ENCODE measurements at regions not wholly inside any gene's neighbourhood (a gene's known extent, or its start where the extent isn't known, plus 50 kb on each side); places are given as distances from the start of the nearest gene placed in this dataset.
"Not testable (repeated sequence)": the region's sequence is repeated elsewhere in the genome, so short reads cannot be mapped to it uniquely, and the experiment has no call there.

- H3K27me3 Mint-ChIP-seq (ENCODE audit: low read depth); DNase-seq (ENCODE audit: low spot score); H3K36me3 Mint-ChIP-seq (ENCODE audit: low read depth); intact Hi-C loops (cut with micrococcal nuclease); H3K9me3 Mint-ChIP-seq; H3K4me1 Mint-ChIP-seq (ENCODE audit: low read depth); H3K27ac Mint-ChIP-seq; H3K4me3 Mint-ChIP-seq (ENCODE audit: low read depth): not testable (repeated sequence)
Measured at GRCh38 chr2:13308478-13308805, 591.7 kb downstream of the TRIB2 start.

- no peak for DNase-seq (ENCODE audit: low spot score)
- intact Hi-C loops (cut with micrococcal nuclease), result no loop called here
Measured at GRCh38 chr2:13308989-13309388, 592.3 kb downstream of the TRIB2 start.

GRCh38 chr2:13332060-13332459 is 615.3 kb downstream of the TRIB2 start:
- Mint-ChIP-seq H3K4me3 (ENCODE audit: low read depth) (no peak overlapping the region), H3K27me3 (ENCODE audit: low read depth) (no peaks in the 10 kb centered on the region), H3K36me3 (ENCODE audit: low read depth) (no peaks in the 10 kb centered on the region), H3K9me3 (peaks cover 2% of the 10 kb centered on the region), H3K4me1 (ENCODE audit: low read depth) (no peaks in the 10 kb centered on the region), H3K27ac (no peak overlapping the region)
- intact Hi-C loops (cut with micrococcal nuclease), result no loop called here
- no peak for DNase-seq (ENCODE audit: low spot score)

More at GRCh38 chr2:13308989-13309388, 592.3 kb downstream of the TRIB2 start:
- H3K27ac Mint-ChIP-seq, result no peak overlapping the region
- H3K4me3 Mint-ChIP-seq (ENCODE audit: low read depth), result no peak overlapping the region
- no peaks in the 10 kb centered on the region for H3K4me1 Mint-ChIP-seq (ENCODE audit: low read depth)
- H3K9me3 Mint-ChIP-seq, result peaks cover 3% of the 10 kb centered on the region
- H3K36me3 Mint-ChIP-seq (ENCODE audit: low read depth), result no peaks in the 10 kb centered on the region
- no peaks in the 10 kb centered on the region for H3K27me3 Mint-ChIP-seq (ENCODE audit: low read depth)

- DNase-seq (ENCODE audit: low spot score); intact Hi-C loops (cut with micrococcal nuclease); H3K9me3 Mint-ChIP-seq; H3K36me3 Mint-ChIP-seq (ENCODE audit: low read depth); H3K27me3 Mint-ChIP-seq (ENCODE audit: low read depth); H3K4me3 Mint-ChIP-seq (ENCODE audit: low read depth); H3K27ac Mint-ChIP-seq; H3K4me1 Mint-ChIP-seq (ENCODE audit: low read depth): not testable (repeated sequence)
Measured at GRCh38 chr2:13334071-13334470, 617.3 kb downstream of the TRIB2 start.

DNA sequence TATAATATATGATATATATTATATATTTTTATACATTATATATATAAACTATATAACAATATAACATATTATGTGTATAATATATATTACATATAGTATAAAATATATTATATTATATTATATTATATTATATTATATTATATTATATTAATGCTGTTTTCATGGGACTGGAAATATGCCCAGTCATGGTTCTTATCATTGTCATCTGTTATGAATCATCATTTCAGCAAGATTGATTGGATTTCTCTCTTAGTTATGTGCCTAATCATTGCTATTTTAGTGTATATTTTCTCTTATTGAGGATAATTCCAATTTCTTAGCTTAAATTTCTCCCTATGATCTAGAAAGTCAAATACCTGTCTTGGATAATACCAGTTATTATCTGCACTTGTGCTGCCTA is 617.8 kb downstream of the TRIB2 start:
- Mint-ChIP-seq H3K9me3 (peaks cover 6% of the 10 kb centered on the region), H3K27me3 (ENCODE audit: low read depth) (no peaks in the 10 kb centered on the region), H3K36me3 (ENCODE audit: low read depth) (no peaks in the 10 kb centered on the region), H3K4me1 (ENCODE audit: low read depth) (no peaks in the 10 kb centered on the region), H3K27ac (no peak overlapping the region), H3K4me3 (ENCODE audit: low read depth) (no peak overlapping the region)
- DNase-seq (ENCODE audit: low spot score), result no peak
- intact Hi-C loops (cut with micrococcal nuclease), result no loop called here

DNA sequence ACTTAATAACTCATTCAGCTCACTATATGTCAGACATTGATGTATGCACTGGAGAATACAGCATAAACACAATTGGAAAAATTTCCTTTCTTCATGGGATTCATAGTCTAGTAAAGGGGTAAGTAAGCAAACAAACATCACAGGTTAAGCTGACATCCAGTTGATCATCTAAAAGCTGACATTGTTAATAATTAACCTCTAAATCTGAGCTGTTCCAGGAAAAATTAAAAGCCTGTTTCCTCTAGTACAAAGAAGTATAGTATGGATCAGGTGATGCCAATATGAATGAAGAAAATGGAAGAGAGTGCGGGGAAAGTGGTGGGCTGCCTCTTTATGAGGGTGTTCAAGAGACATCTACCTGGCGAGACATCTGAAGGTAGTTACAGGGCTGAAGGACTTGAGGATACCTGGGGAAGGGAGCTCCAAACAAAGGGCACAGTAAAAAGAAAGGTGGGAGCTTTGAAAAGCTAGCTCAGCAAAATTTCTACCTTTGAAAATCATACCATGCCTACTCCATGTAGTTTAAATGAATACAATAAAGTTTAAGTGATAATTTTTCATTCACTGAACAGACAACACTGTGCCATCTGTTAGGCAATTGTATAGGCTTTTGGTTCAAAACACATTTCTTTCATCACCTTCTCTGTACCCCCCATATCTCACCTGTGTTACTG is 619.3 kb downstream of the TRIB2 start:
- Mint-ChIP-seq H3K27ac (no peak overlapping the region), H3K4me3 (ENCODE audit: low read depth) (no peak overlapping the region), H3K4me1 (ENCODE audit: low read depth) (no peaks in the 10 kb centered on the region), H3K9me3 (peaks cover 6% of the 10 kb centered on the region), H3K27me3 (ENCODE audit: low read depth) (no peaks in the 10 kb centered on the region), H3K36me3 (ENCODE audit: low read depth) (no peaks in the 10 kb centered on the region)
- no peak for DNase-seq (ENCODE audit: low spot score)
- intact Hi-C loops (cut with micrococcal nuclease), result no loop called here

GRCh38 chr2:13351068-13351467 is 634.3 kb downstream of the TRIB2 start:
- Mint-ChIP-seq H3K4me1 (ENCODE audit: low read depth) (no peaks in the 10 kb centered on the region), H3K27ac (no peak overlapping the region), H3K9me3 (no peaks in the 10 kb centered on the region), H3K36me3 (ENCODE audit: low read depth) (no peaks in the 10 kb centered on the region), H3K27me3 (ENCODE audit: low read depth) (no peaks in the 10 kb centered on the region), H3K4me3 (ENCODE audit: low read depth) (no peak overlapping the region)
- no peak for DNase-seq (ENCODE audit: low spot score)
- intact Hi-C loops (cut with micrococcal nuclease), result no loop called here

- DNase-seq (ENCODE audit: low spot score), result no peak
- Mint-ChIP-seq H3K27ac (no peak overlapping the region), H3K27me3 (ENCODE audit: low read depth) (no peaks in the 10 kb centered on the region), H3K9me3 (peaks cover 6% of the 10 kb centered on the region), H3K4me3 (ENCODE audit: low read depth) (no peak overlapping the region), H3K36me3 (ENCODE audit: low read depth) (no peaks in the 10 kb centered on the region), H3K4me1 (ENCODE audit: low read depth) (no peaks in the 10 kb centered on the region)
- intact Hi-C loops (cut with micrococcal nuclease), result no loop called here
Measured at GRCh38 chr2:13353083-13353482, 636.3 kb downstream of the TRIB2 start.

- Mint-ChIP-seq H3K4me1 (ENCODE audit: low read depth) (no peaks in the 10 kb centered on the region), H3K27ac (no peak overlapping the region), H3K9me3 (peaks cover 6% of the 10 kb centered on the region), H3K4me3 (ENCODE audit: low read depth) (no peak overlapping the region), H3K36me3 (ENCODE audit: low read depth) (no peaks in the 10 kb centered on the region), H3K27me3 (ENCODE audit: low read depth) (no peaks in the 10 kb centered on the region)
- intact Hi-C loops (cut with micrococcal nuclease), result no loop called here
- no peak for DNase-seq (ENCODE audit: low spot score)
Measured at GRCh38 chr2:13354031-13354430, 637.3 kb downstream of the TRIB2 start.

DNA sequence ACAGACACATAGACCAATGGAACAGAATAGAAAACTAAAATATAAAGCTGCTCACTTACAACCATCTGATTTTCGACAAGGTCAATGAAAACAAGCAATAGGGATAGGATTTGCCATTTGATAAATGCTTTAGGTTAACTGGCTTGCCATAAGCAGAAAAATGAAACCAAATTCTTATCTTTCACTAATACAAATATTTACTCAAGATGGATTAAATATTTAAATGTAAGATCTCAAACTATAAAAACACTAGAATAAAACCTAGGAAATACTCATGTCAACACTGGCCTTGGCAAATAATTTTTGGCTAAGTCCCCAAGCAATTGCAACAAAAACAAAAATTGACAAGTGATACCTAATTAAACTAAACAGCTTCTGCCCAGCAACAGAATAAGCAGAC is 665.2 kb downstream of the TRIB2 start:
- H3K9me3 Mint-ChIP-seq; H3K4me1 Mint-ChIP-seq (ENCODE audit: low read depth); intact Hi-C loops (cut with micrococcal nuclease); H3K4me3 Mint-ChIP-seq (ENCODE audit: low read depth); H3K27ac Mint-ChIP-seq; DNase-seq (ENCODE audit: low spot score); H3K36me3 Mint-ChIP-seq (ENCODE audit: low read depth); H3K27me3 Mint-ChIP-seq (ENCODE audit: low read depth): not testable (repeated sequence)

DNA sequence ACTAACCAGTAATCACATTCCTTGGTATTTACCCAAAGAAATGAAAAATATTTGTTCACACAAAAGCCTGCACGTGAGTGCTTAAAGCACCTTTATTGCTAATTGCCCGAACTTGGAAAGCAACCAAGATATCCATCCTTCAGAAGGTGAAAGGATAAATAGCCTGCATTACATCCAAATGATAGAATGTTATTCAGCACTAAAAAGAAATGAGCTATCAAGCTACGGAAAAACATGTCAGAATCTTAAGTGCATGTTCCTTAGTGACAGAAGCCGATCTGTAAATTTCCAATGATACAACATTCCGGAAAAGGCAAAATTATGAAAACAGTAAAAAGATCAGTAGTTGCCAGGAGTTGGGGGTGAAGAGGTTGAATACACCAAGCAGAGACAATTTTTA is 672.4 kb downstream of the TRIB2 start:
- intact Hi-C loops (cut with micrococcal nuclease); H3K36me3 Mint-ChIP-seq (ENCODE audit: low read depth); H3K9me3 Mint-ChIP-seq; H3K27me3 Mint-ChIP-seq (ENCODE audit: low read depth); DNase-seq (ENCODE audit: low spot score); H3K27ac Mint-ChIP-seq; H3K4me3 Mint-ChIP-seq (ENCODE audit: low read depth); H3K4me1 Mint-ChIP-seq (ENCODE audit: low read depth): not testable (repeated sequence)

- no peak for DNase-seq (ENCODE audit: low spot score)
- H3K4me3 Mint-ChIP-seq (ENCODE audit: low read depth), result no peak overlapping the region
- H3K36me3 Mint-ChIP-seq (ENCODE audit: low read depth), result no peaks in the 10 kb centered on the region
- peaks cover 6% of the 10 kb centered on the region for H3K9me3 Mint-ChIP-seq
- no peaks in the 10 kb centered on the region for H3K27me3 Mint-ChIP-seq (ENCODE audit: low read depth)
- H3K27ac Mint-ChIP-seq, result no peak overlapping the region
- intact Hi-C loops (cut with micrococcal nuclease), result no loop called here
- no peaks in the 10 kb centered on the region for H3K4me1 Mint-ChIP-seq (ENCODE audit: low read depth)
Measured at GRCh38 chr2:13390676-13391075, 673.9 kb downstream of the TRIB2 start.

DNA sequence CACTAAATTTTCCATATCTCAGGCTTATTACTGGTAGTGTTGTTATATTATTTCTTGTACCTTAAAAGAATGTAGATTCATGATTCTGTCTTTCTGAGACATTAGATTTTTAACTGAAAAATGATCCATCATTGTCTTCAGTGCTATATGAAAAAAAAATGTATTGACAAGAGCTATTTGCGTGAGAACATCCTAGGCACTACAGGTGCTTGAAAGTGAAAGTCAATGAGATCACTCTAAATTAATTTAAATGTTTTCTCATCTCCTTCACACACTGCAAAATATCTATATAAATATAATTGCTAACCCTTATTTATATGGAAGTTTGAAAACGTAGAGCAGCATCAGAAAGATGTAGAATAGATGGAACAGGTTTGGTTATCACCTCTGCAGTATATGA is 684.6 kb downstream of the TRIB2 start:
- no peak overlapping the region for H3K27ac Mint-ChIP-seq
- peaks cover 6% of the 10 kb centered on the region for H3K9me3 Mint-ChIP-seq
- no peaks in the 10 kb centered on the region for H3K27me3 Mint-ChIP-seq (ENCODE audit: low read depth)
- intact Hi-C loops (cut with micrococcal nuclease), result no loop called here
- no peaks in the 10 kb centered on the region for H3K4me1 Mint-ChIP-seq (ENCODE audit: low read depth)
- H3K4me3 Mint-ChIP-seq (ENCODE audit: low read depth), result no peak overlapping the region
- H3K36me3 Mint-ChIP-seq (ENCODE audit: low read depth), result no peaks in the 10 kb centered on the region
- DNase-seq (ENCODE audit: low spot score), result no peak

GRCh38 chr2:13413989-13414388 is 697.3 kb downstream of the TRIB2 start:
- H3K27me3 Mint-ChIP-seq (ENCODE audit: low read depth), result no peaks in the 10 kb centered on the region
- no peak for DNase-seq (ENCODE audit: low spot score)
- H3K9me3 Mint-ChIP-seq, result peaks cover 17% of the 10 kb centered on the region
- H3K27ac Mint-ChIP-seq, result no peak overlapping the region
- H3K4me1 Mint-ChIP-seq (ENCODE audit: low read depth), result no peaks in the 10 kb centered on the region
- no peaks in the 10 kb centered on the region for H3K36me3 Mint-ChIP-seq (ENCODE audit: low read depth)
- H3K4me3 Mint-ChIP-seq (ENCODE audit: low read depth), result no peak overlapping the region
- intact Hi-C loops (cut with micrococcal nuclease), result no loop called here
